MG63 (cell line): ENCODE measurements at regions not wholly inside any gene's neighbourhood (a gene's known extent, or its start where the extent isn't known, plus 50 kb on each side); places are given as distances from the start of the nearest gene placed in this dataset.
"Not testable (repeated sequence)": the region's sequence is repeated elsewhere in the genome, so short reads cannot be mapped to it uniquely, and the experiment has no call there.

Experiments
- DNase-seq: peaks from one replicate; pipeline ENCODE4 v3.0.0-alpha.2; 2020
- H3K27me3 ChIP-seq: fragments of 250-450 bp; sonication (Bioruptor Pico); 2 replicates; pipeline ENCODE4 v1.5.1; 2020; ENCODE audit warnings: mild to moderate bottlenecking, moderate library complexity
- H3K36me3 ChIP-seq: fragments of 250-450 bp; sonication (Bioruptor Pico); 2 replicates; pipeline ENCODE4 v1.5.1; 2020; ENCODE audit warnings: mild to moderate bottlenecking, moderate library complexity
- H3K4me3 ChIP-seq: fragments of 250-450 bp; sonication (Bioruptor Pico); 2 replicates; pipeline ENCODE4 v1.5.1; 2020; ENCODE audit warnings: mild to moderate bottlenecking, moderate library complexity
- H3K9me3 ChIP-seq: fragments of 250-450 bp; sonication (Bioruptor Pico); 2 replicates; pipeline ENCODE4 v1.5.1; 2020; ENCODE audit warnings: mild to moderate bottlenecking, moderate library complexity

- Histone ChIP-seq H3K4me3 (no peak overlapping the region), H3K9me3 (no peaks in the 10 kb centered on the region), H3K27me3 (no peaks in the 10 kb centered on the region), H3K36me3 (no peaks in the 10 kb centered on the region)
- no peak for DNase-seq
These were observed 185.4 kb downstream of the IPMK start for GRCh38 chr10:58082248-58082647.

GRCh38 chr10:58081353-58081752 is 186.3 kb downstream of the IPMK start:
- Histone ChIP-seq H3K27me3 (no peaks in the 10 kb centered on the region), H3K4me3 (no peak overlapping the region), H3K9me3 (no peaks in the 10 kb centered on the region), H3K36me3 (no peaks in the 10 kb centered on the region)
- no peak for DNase-seq

GRCh38 chr10:58079461-58079860 is 188.2 kb downstream of the IPMK start:
- Histone ChIP-seq H3K36me3 (no peaks in the 10 kb centered on the region), H3K9me3 (no peaks in the 10 kb centered on the region), H3K27me3 (no peaks in the 10 kb centered on the region), H3K4me3 (no peak overlapping the region)
- no peak for DNase-seq

GRCh38 chr10:58072634-58073033 is 195.1 kb downstream of the IPMK start:
- no peak for DNase-seq
- H3K9me3 ChIP-seq, result no peaks in the 10 kb centered on the region

GRCh38 chr10:58070956-58071355 is 196.7 kb downstream of the IPMK start:
- Histone ChIP-seq H3K27me3 (no peaks in the 10 kb centered on the region; the same call in 1 of the 2 replicates), H3K4me3 (no peak overlapping the region), H3K36me3 (no peaks in the 10 kb centered on the region), H3K9me3 (no peaks in the 10 kb centered on the region)
- DNase-seq, result peak; percentile 88

More at GRCh38 chr10:58072634-58073033, 195.1 kb downstream of the IPMK start:
- Histone ChIP-seq H3K36me3 (no peaks in the 10 kb centered on the region), H3K27me3 (no peaks in the 10 kb centered on the region), H3K4me3 (no peak overlapping the region)

GRCh38 chr10:58068809-58069208 is 198.9 kb downstream of the IPMK start:
- H3K36me3 ChIP-seq, result no peaks in the 10 kb centered on the region
- H3K9me3 ChIP-seq, result no peaks in the 10 kb centered on the region
- DNase-seq, result no peak
- H3K27me3 ChIP-seq, result no peaks in the 10 kb centered on the region; the same call in 1 of the 2 replicates
- no peak overlapping the region for H3K4me3 ChIP-seq

GRCh38 chr10:58066979-58067378 is 200.7 kb downstream of the IPMK start:
- Histone ChIP-seq H3K27me3 (no peaks in the 10 kb centered on the region; the same call in 1 of the 2 replicates), H3K9me3 (no peaks in the 10 kb centered on the region), H3K36me3 (no peaks in the 10 kb centered on the region), H3K4me3 (no peak overlapping the region)
- no peak for DNase-seq

GRCh38 chr10:58066126-58066525 is 201.6 kb downstream of the IPMK start:
- no peak for DNase-seq
- no peak overlapping the region for H3K4me3 ChIP-seq
- H3K27me3 ChIP-seq, result no peaks in the 10 kb centered on the region; the same call in 1 of the 2 replicates
- no peaks in the 10 kb centered on the region for H3K36me3 ChIP-seq
- no peaks in the 10 kb centered on the region for H3K9me3 ChIP-seq

- DNase-seq, result no peak
- no peaks in the 10 kb centered on the region for H3K9me3 ChIP-seq
These were observed 202.2 kb downstream of the IPMK start for GRCh38 chr10:58065529-58065815.

GRCh38 chr10:58064714-58065528 is 202.8 kb downstream of the IPMK start:
- Histone ChIP-seq H3K36me3 (no peaks in the 10 kb centered on the region), H3K9me3 (no peaks in the 10 kb centered on the region), H3K4me3 (no peak overlapping the region), H3K27me3 (no peaks in the 10 kb centered on the region; the same call in 1 of the 2 replicates)
- no peak for DNase-seq

More at GRCh38 chr10:58065529-58065815, 202.2 kb downstream of the IPMK start:
- Histone ChIP-seq H3K4me3 (no peak overlapping the region), H3K36me3 (no peaks in the 10 kb centered on the region), H3K27me3 (no peaks in the 10 kb centered on the region; the same call in 1 of the 2 replicates)

- Histone ChIP-seq H3K4me3 (no peak overlapping the region), H3K36me3 (no peaks in the 10 kb centered on the region), H3K27me3 (no peaks in the 10 kb centered on the region; the same call in 1 of the 2 replicates), H3K9me3 (no peaks in the 10 kb centered on the region)
- no peak for DNase-seq
These were observed 203.7 kb downstream of the IPMK start for GRCh38 chr10:58063861-58064480.

GRCh38 chr10:58058683-58059082 is 209.0 kb downstream of the IPMK start:
- not testable (repeated sequence) for H3K4me3 ChIP-seq, H3K27me3 ChIP-seq, H3K9me3 ChIP-seq, DNase-seq, H3K36me3 ChIP-seq

- Histone ChIP-seq H3K9me3 (no peaks in the 10 kb centered on the region), H3K36me3 (no peaks in the 10 kb centered on the region), H3K27me3 (no peaks in the 10 kb centered on the region), H3K4me3 (no peak overlapping the region)
- no peak for DNase-seq
These were observed 212.8 kb downstream of the IPMK start for GRCh38 chr10:58054881-58055280.

- Histone ChIP-seq H3K9me3 (no peaks in the 10 kb centered on the region; the same call in 1 of the 2 replicates), H3K36me3 (no peaks in the 10 kb centered on the region), H3K27me3 (no peaks in the 10 kb centered on the region), H3K4me3 (no peak overlapping the region)
- no peak for DNase-seq
These were observed 214.9 kb downstream of the IPMK start for GRCh38 chr10:58052772-58053171.

- Histone ChIP-seq H3K27me3 (no peaks in the 10 kb centered on the region), H3K36me3 (no peaks in the 10 kb centered on the region), H3K9me3 (no peaks in the 10 kb centered on the region; the same call in 1 of the 2 replicates), H3K4me3 (no peak overlapping the region)
- no peak for DNase-seq
These were observed 217.1 kb downstream of the IPMK start for GRCh38 chr10:58050575-58050974.

GRCh38 chr10:58048936-58049335 is 218.8 kb downstream of the IPMK start:
- Histone ChIP-seq H3K4me3 (no peak overlapping the region), H3K27me3 (no peaks in the 10 kb centered on the region), H3K9me3 (no peaks in the 10 kb centered on the region; the same call in 1 of the 2 replicates), H3K36me3 (no peaks in the 10 kb centered on the region)
- DNase-seq, result no peak

- peak; percentile 73 for DNase-seq
- Histone ChIP-seq H3K36me3 (no peaks in the 10 kb centered on the region), H3K4me3 (no peak overlapping the region), H3K9me3 (peaks cover 6% of the 10 kb centered on the region), H3K27me3 (no peaks in the 10 kb centered on the region)
These were observed 223.6 kb downstream of the IPMK start for GRCh38 chr10:58044072-58044471.

GRCh38 chr10:58041901-58042300 is 225.8 kb downstream of the IPMK start:
- no peak for DNase-seq
- peaks cover 6% of the 10 kb centered on the region; the same call in 1 of the 2 replicates for H3K9me3 ChIP-seq
- no peak overlapping the region for H3K4me3 ChIP-seq
- no peaks in the 10 kb centered on the region for H3K27me3 ChIP-seq
- H3K36me3 ChIP-seq, result no peaks in the 10 kb centered on the region
